Trophoblast cell (in vitro differentiated cells and primary cell): ENCODE measurements at regions not wholly inside any gene's neighbourhood (a gene's known extent, or its start where the extent isn't known, plus 50 kb on each side); places are given as distances from the start of the nearest gene placed in this dataset.

Experiments used
- DNase-seq, 2 donors: peaks; one replicate each; pipeline ENCODE4 v3.0.0-alpha.2; 2016
- H2AFZ ChIP-seq: 2 replicates; pipeline ENCODE4 v1.6.1; 2013; ENCODE audit warnings: low read length, moderate library complexity, mild to moderate bottlenecking; ENCODE audit not compliant: insufficient read depth, poor library complexity
- H2AK5ac ChIP-seq: 2 replicates; pipeline ENCODE4 v1.6.1; 2013; ENCODE audit warnings: mild to moderate bottlenecking, low read length
- H2BK120ac ChIP-seq: 2 replicates; pipeline ENCODE4 v1.6.1; 2013; ENCODE audit warnings: low read length, mild to moderate bottlenecking, moderate library complexity; ENCODE audit not compliant: insufficient read depth, poor library complexity
- H2BK12ac ChIP-seq: 2 replicates; pipeline ENCODE4 v1.6.1; 2013; ENCODE audit warnings: mild to moderate bottlenecking, low read length, moderate library complexity
- H2BK5ac ChIP-seq: 2 replicates; pipeline ENCODE4 v1.6.1; 2013; ENCODE audit warnings: low read length, low read depth, moderate library complexity, mild to moderate bottlenecking; ENCODE audit not compliant: poor library complexity
- H3K14ac ChIP-seq: 2 replicates; pipeline ENCODE4 v1.6.1; 2013; ENCODE audit warnings: mild to moderate bottlenecking, low read length
- H3K18ac ChIP-seq: 2 replicates; pipeline ENCODE4 v1.6.1; 2013; ENCODE audit warnings: mild to moderate bottlenecking, low read length
- H3K23ac ChIP-seq: 2 replicates; pipeline ENCODE4 v1.6.1; 2013; ENCODE audit warnings: low read length
- H3K27ac ChIP-seq: 2 replicates; pipeline ENCODE4 v1.5.1; 2013; ENCODE audit warnings: low read depth, mild to moderate bottlenecking, inconsistent platforms, low read length, moderate library complexity
- H3K27me3 ChIP-seq: 2 replicates; pipeline ENCODE4 v1.6.1; 2013; ENCODE audit warnings: inconsistent platforms, mild to moderate bottlenecking, low read length, moderate library complexity; ENCODE audit not compliant: insufficient read depth
- H3K36me3 ChIP-seq, 2 experiments: 1 replicate in 1 of 2; 2 replicates in 1 of 2; pipeline ENCODE4 v1.6.1; 2013; ENCODE audit warnings: low read length in 2 of 2, mild to moderate bottlenecking in 2 of 2, moderate library complexity in 1 of 2; ENCODE audit not compliant: insufficient read depth in 2 of 2, control insufficient read depth in 1 of 2
- H3K4ac ChIP-seq: 2 replicates; pipeline ENCODE4 v1.6.1; 2013; ENCODE audit warnings: low read depth, mild to moderate bottlenecking, low read length, moderate library complexity
- H3K4me1 ChIP-seq, 2 experiments: 1 replicate in 1 of 2; 2 replicates in 1 of 2; pipeline ENCODE4 v1.6.1; 2013; ENCODE audit warnings: low read length in 2 of 2, mild to moderate bottlenecking in 2 of 2, moderate library complexity in 1 of 2; ENCODE audit not compliant: insufficient read depth in 2 of 2, control insufficient read depth in 1 of 2
- H3K4me2 ChIP-seq: 2 replicates; pipeline ENCODE4 v1.6.1; 2013; ENCODE audit warnings: inconsistent platforms, mild to moderate bottlenecking, low read length, moderate library complexity
- H3K4me3 ChIP-seq: 2 replicates; pipeline ENCODE4 v1.5.1; 2013; ENCODE audit warnings: mild to moderate bottlenecking, low read depth, low read length, inconsistent platforms
- H3K79me1 ChIP-seq: one replicate; pipeline ENCODE4 v1.6.1; 2013; ENCODE audit warnings: low read length
- H3K79me2 ChIP-seq: 2 replicates; pipeline ENCODE4 v1.6.1; 2013; ENCODE audit warnings: low read length, mild to moderate bottlenecking; ENCODE audit not compliant: control insufficient read depth, insufficient read depth, poor library complexity
- H3K9ac ChIP-seq: 2 replicates; pipeline ENCODE4 v1.6.1; 2013; ENCODE audit warnings: mild to moderate bottlenecking, low read length
- H3K9me3 ChIP-seq: 2 replicates; pipeline ENCODE4 v1.6.1; 2013; ENCODE audit warnings: low read depth, mild to moderate bottlenecking, control low read depth, inconsistent platforms, low read length; ENCODE audit not compliant: insufficient read depth
- H4K12ac ChIP-seq: 2 replicates; pipeline ENCODE4 v1.6.1; 2013; ENCODE audit warnings: low read depth, mild to moderate bottlenecking, low read length, moderate library complexity
- H4K8ac ChIP-seq: 2 replicates; pipeline ENCODE4 v1.6.1; 2013; ENCODE audit warnings: low read depth, mild to moderate bottlenecking, low read length, moderate library complexity
- H4K91ac ChIP-seq: one replicate; pipeline ENCODE4 v1.6.1; 2013; ENCODE audit warnings: low read depth, mild to moderate bottlenecking, low read length, moderate library complexity
- WGBS: extraction: QIAGEN DNeasy Blood & Tissue Kit; methylation state at CpG from one replicate; pipeline ENCODE4 v1.1.7; 2013; ENCODE audit warnings: missing lambda C conversion rate; ENCODE audit not compliant: insufficient read length, insufficient coverage; ENCODE audit errors: extremely low coverage; 5-methylcytosine and 5-hydroxymethylcytosine counted together

DNA sequence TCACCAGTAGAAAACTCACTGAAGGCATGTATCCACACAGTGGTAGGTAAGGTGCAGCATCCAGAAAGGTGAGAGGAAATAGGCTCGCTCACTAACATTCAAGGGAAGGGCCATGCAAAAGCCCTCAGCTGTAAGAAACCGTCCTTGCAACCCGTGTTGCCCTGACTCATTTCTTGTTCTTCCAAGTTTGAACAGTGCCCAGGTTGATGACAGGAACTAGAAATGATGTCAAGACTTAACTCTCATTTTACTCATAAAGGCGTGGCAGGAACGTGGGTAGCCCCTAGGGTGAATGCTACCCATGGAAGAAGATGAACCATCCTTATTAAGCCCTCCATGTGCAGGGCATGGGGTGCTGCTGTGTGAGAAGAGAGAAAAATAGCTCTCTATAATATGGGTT is 187.6 kb downstream of the CD83 start:
- H3K4me1 ChIP-seq = no peaks in the 10 kb centered on the region
- H3K9me3 ChIP-seq = no peaks in the 10 kb centered on the region
- H3K14ac ChIP-seq = no peak overlapping the region
- no peaks in the 10 kb centered on the region for H3K27me3 ChIP-seq
- no peak overlapping the region for H3K23ac ChIP-seq
- DNase-seq = no peak
- H3K4me3 ChIP-seq = no peak overlapping the region
- H3K4ac ChIP-seq = no peak overlapping the region
- no peak overlapping the region for H2BK120ac ChIP-seq
- H4K12ac ChIP-seq = no peak overlapping the region
- H2BK5ac ChIP-seq = no peak overlapping the region
- no peak overlapping the region for H2BK12ac ChIP-seq
- no peak overlapping the region for H4K91ac ChIP-seq
- H2AK5ac ChIP-seq = no peak overlapping the region
- no peaks in the 10 kb centered on the region for H3K79me1 ChIP-seq
- H4K8ac ChIP-seq = no peak overlapping the region
- no peak overlapping the region for H3K9ac ChIP-seq
- H2AFZ ChIP-seq = no peak overlapping the region
- no peaks in the 10 kb centered on the region for H3K36me3 ChIP-seq
- H3K4me2 ChIP-seq = no peak overlapping the region
- H3K18ac ChIP-seq = no peak overlapping the region
- H3K27ac ChIP-seq = no peak overlapping the region
- no peaks in the 10 kb centered on the region for H3K79me2 ChIP-seq
- WGBS = no CpG with 5 or more reads among the region's 5 CpGs

- Histone ChIP-seq H3K79me2 (no peaks in the 10 kb centered on the region), H2BK120ac (no peak overlapping the region), H3K18ac (no peak overlapping the region), H3K4me3 (no peak overlapping the region), H3K27me3 (no peaks in the 10 kb centered on the region), H2BK5ac (no peak overlapping the region), H2AFZ (no peak overlapping the region), H4K91ac (no peak overlapping the region), H3K4me1 (no peaks in the 10 kb centered on the region), H3K23ac (no peak overlapping the region), H4K8ac (no peak overlapping the region), H3K4ac (no peak overlapping the region), H4K12ac (no peak overlapping the region), H2AK5ac (no peak overlapping the region), H3K4me2 (no peak overlapping the region), H3K9ac (no peak overlapping the region), H2BK12ac (no peak overlapping the region), H3K79me1 (no peaks in the 10 kb centered on the region), H3K27ac (no peak overlapping the region), H3K36me3 (no peaks in the 10 kb centered on the region), H3K14ac (no peak overlapping the region), H3K9me3 (no peaks in the 10 kb centered on the region)
- no peak for DNase-seq
- no CpG with 5 or more reads among the region's 2 CpGs for WGBS
Observed at GRCh38 chr6:14305624-14306023, 188.1 kb downstream of the CD83 start.

DNA sequence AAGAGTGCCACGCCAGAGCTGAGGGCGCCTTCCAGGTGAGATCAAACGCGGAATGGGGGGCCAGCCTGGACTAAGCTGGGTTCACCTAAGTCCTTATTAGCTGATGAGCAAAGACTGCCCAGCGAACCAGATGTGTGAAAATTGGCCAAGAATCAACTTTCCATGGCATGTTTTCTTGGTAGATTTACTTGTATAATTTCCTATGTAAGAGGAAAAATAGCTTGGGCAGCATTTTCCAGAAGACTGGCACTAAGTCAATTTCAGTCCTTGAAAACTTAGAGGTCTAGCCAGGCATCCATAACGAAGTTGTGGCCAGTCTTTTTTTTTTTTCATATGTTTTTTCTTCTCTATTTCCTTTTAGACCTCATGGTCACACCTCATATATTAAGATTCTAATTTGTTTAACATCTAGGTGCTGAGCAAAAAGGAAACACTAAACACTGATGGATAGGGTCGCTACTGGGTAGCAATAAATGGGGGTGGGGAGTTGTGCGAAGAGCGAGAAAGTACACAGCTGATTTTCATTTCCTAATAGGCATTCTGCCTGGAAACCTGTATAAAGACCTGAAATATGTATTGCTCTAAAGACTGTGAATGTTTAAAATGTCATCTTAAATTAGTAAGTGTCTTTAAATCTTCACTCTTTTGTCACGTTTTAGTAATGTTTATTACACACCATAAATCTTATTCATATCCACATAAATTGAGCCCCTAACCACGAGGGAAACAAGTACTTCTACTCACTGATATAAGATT is 188.8 kb downstream of the CD83 start:
- Histone ChIP-seq H3K4me2 (no peak overlapping the region), H3K27me3 (no peaks in the 10 kb centered on the region), H3K4me1 (no peaks in the 10 kb centered on the region), H3K79me2 (no peaks in the 10 kb centered on the region), H2BK5ac (no peak overlapping the region), H3K4me3 (no peak overlapping the region), H3K9me3 (no peaks in the 10 kb centered on the region), H2BK120ac (no peak overlapping the region), H3K36me3 (no peaks in the 10 kb centered on the region), H4K12ac (no peak overlapping the region), H4K91ac (no peak overlapping the region), H3K4ac (no peak overlapping the region), H3K18ac (no peak overlapping the region), H3K9ac (no peak overlapping the region), H2BK12ac (no peak overlapping the region), H4K8ac (no peak overlapping the region), H3K27ac (no peak overlapping the region), H3K79me1 (no peaks in the 10 kb centered on the region), H2AFZ (no peak overlapping the region), H2AK5ac (no peak overlapping the region), H3K14ac (no peak overlapping the region), H3K23ac (no peak overlapping the region)
- no peak for DNase-seq
- no CpG with 5 or more reads among the region's 11 CpGs for WGBS

DNA sequence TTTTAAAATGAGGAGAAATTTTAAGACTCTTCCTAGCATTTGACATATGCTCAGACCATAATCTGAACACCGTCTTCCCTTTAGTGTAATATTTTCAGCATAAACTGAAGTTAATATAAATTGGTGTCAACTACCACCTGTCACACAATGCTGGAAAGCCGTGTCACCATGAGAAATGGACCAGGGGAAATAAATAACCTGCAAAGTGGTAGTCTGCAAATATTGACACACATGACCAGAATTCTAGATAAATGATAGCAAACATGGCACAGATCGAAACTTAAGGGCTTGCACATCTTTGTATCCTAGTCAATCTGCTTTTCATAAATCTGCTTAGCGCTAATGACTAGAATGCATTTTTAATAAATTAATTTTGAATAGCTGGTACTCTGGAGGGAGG is 191.9 kb downstream of the CD83 start:
- H3K4me2 ChIP-seq = no peak overlapping the region
- no peaks in the 10 kb centered on the region for H3K4me1 ChIP-seq
- H3K36me3 ChIP-seq = no peaks in the 10 kb centered on the region
- H4K91ac ChIP-seq = no peak overlapping the region
- no peak overlapping the region for H3K27ac ChIP-seq
- H3K14ac ChIP-seq = no peak overlapping the region
- no peaks in the 10 kb centered on the region for H3K79me2 ChIP-seq
- H2BK5ac ChIP-seq = no peak overlapping the region
- H3K9ac ChIP-seq = no peak overlapping the region
- WGBS = no CpG with 5 or more reads among the region's 4 CpGs
- no peak overlapping the region for H4K12ac ChIP-seq
- no peaks in the 10 kb centered on the region for H3K27me3 ChIP-seq
- no peak for DNase-seq
- H3K23ac ChIP-seq = no peak overlapping the region
- H2AFZ ChIP-seq = no peak overlapping the region
- no peak overlapping the region for H4K8ac ChIP-seq
- H2AK5ac ChIP-seq = no peak overlapping the region
- H3K4ac ChIP-seq = no peak overlapping the region
- no peak overlapping the region for H3K4me3 ChIP-seq
- H2BK12ac ChIP-seq = no peak overlapping the region
- H3K9me3 ChIP-seq = no peaks in the 10 kb centered on the region
- H3K79me1 ChIP-seq = no peaks in the 10 kb centered on the region
- no peak overlapping the region for H2BK120ac ChIP-seq
- no peak overlapping the region for H3K18ac ChIP-seq
